ENCODE measurements at regions not wholly inside any gene's neighbourhood (a gene's known extent, or its start where the extent isn't known, plus 50 kb on each side); places are given as distances from the start of the nearest gene placed in this dataset.
"Not testable (repeated sequence)": the region's sequence is repeated elsewhere in the genome, so short reads cannot be mapped to it uniquely, and the experiment has no call there.

GRCh38 chr17:49898366-49899190 lies 50.7 kb upstream of the TAC4 start:
- Mint-ChIP-seq H3K36me3 (no peaks in the 10 kb centered on the region), H3K27me3 (peaks cover 61% of the 10 kb centered on the region), H3K4me3 (no peak overlapping the region), H3K4me1 (peaks cover 0 to 2% (median 0%) of the 10 kb centered on the region in 3 donors), H3K9me3 (peaks cover 0 to 3% (median 0%) of the 10 kb centered on the region in 3 donors), H3K27ac (no peak overlapping the region)

GRCh38 chr17:49899191-49899485 lies 51.3 kb upstream of the TAC4 start:
- Mint-ChIP-seq H3K27ac (no peak overlapping the region), H3K9me3 (peaks cover 0 to 3% (median 0%) of the 10 kb centered on the region in 3 donors), H3K27me3 (peaks cover 60% of the 10 kb centered on the region), H3K4me1 (peaks cover 0 to 4% (median 0%) of the 10 kb centered on the region in 3 donors), H3K4me3 (no peak overlapping the region), H3K36me3 (no peaks in the 10 kb centered on the region)

- Mint-ChIP-seq H3K4me1 (peaks cover 0 to 8% (median 0%) of the 10 kb centered on the region in 3 donors), H3K36me3 (no peaks in the 10 kb centered on the region), H3K27ac (no peak overlapping the region), H3K27me3 (peaks cover 61% of the 10 kb centered on the region), H3K4me3 (no peak overlapping the region), H3K9me3 (peaks cover 0 to 2% (median 0%) of the 10 kb centered on the region in 3 donors)
These were observed 51.7 kb upstream of the TAC4 start for GRCh38 chr17:49899588-49899987.

- not testable (repeated sequence) for H3K9me3 Mint-ChIP-seq, H3K4me3 Mint-ChIP-seq
These were observed 52.9 kb upstream of the TAC4 start for GRCh38 chr17:49900801-49901200.

GRCh38 chr17:49901460-49902331 lies 53.8 kb upstream of the TAC4 start:
- H3K27me3 Mint-ChIP-seq = peaks cover 62% of the 10 kb centered on the region
- no peaks in the 10 kb centered on the region for H3K9me3 Mint-ChIP-seq
- no peaks in the 10 kb centered on the region for H3K36me3 Mint-ChIP-seq
- no peak overlapping the region for H3K4me3 Mint-ChIP-seq
- H3K4me1 Mint-ChIP-seq = peaks cover 0 to 8% (median 0%) of the 10 kb centered on the region in 3 donors
- no peak overlapping the region for H3K27ac Mint-ChIP-seq

More at GRCh38 chr17:49900801-49901200, 52.9 kb upstream of the TAC4 start:
- not testable (repeated sequence) for H3K27ac Mint-ChIP-seq, H3K36me3 Mint-ChIP-seq, H3K4me1 Mint-ChIP-seq
- peaks cover 63% of the 10 kb centered on the region for H3K27me3 Mint-ChIP-seq

- H3K4me3 Mint-ChIP-seq = no peak overlapping the region
These were observed 55.7 kb upstream of the TAC4 start for GRCh38 chr17:49903523-49903922.

GRCh38 chr17:49904893-49905292 lies 57.0 kb upstream of the TAC4 start:
- Mint-ChIP-seq H3K4me3 (no peak overlapping the region), H3K4me1 (peaks cover 0 to 8% (median 2%) of the 10 kb centered on the region in 3 donors), H3K36me3 (no peaks in the 10 kb centered on the region), H3K27ac (no peak overlapping the region), H3K9me3 (no peaks in the 10 kb centered on the region), H3K27me3 (peaks cover 80% of the 10 kb centered on the region)

More at GRCh38 chr17:49903523-49903922, 55.7 kb upstream of the TAC4 start:
- no peak overlapping the region for H3K27ac Mint-ChIP-seq
- peaks cover 70% of the 10 kb centered on the region for H3K27me3 Mint-ChIP-seq
- H3K9me3 Mint-ChIP-seq = no peaks in the 10 kb centered on the region
- no peaks in the 10 kb centered on the region for H3K36me3 Mint-ChIP-seq
- H3K4me1 Mint-ChIP-seq = peaks cover 0 to 8% (median 0%) of the 10 kb centered on the region in 3 donors

- Mint-ChIP-seq H3K4me1 (peaks cover 0 to 6% (median 3%) of the 10 kb centered on the region in 3 donors), H3K36me3 (no peaks in the 10 kb centered on the region), H3K4me3 (no peak overlapping the region), H3K27me3 (peaks cover 75% of the 10 kb centered on the region), H3K9me3 (no peaks in the 10 kb centered on the region), H3K27ac (no peak overlapping the region)
These were observed 58.8 kb upstream of the TAC4 start for GRCh38 chr17:49906531-49907136.

GRCh38 chr17:49907279-49907678 lies 59.4 kb upstream of the TAC4 start:
- H3K36me3 Mint-ChIP-seq = no peaks in the 10 kb centered on the region
- H3K4me1 Mint-ChIP-seq = peaks cover 0 to 6% (median 3%) of the 10 kb centered on the region in 3 donors
- no peaks in the 10 kb centered on the region for H3K9me3 Mint-ChIP-seq
- no peak overlapping the region for H3K4me3 Mint-ChIP-seq
- peaks cover 75% of the 10 kb centered on the region for H3K27me3 Mint-ChIP-seq
- H3K27ac Mint-ChIP-seq = no peak overlapping the region

GRCh38 chr17:49908782-49909714 lies 59.9 kb upstream of the DLX4 start:
- Mint-ChIP-seq H3K4me1 (peaks cover 0 to 5% (median 3%) of the 10 kb centered on the region in 3 donors), H3K27ac (no peak overlapping the region), H3K9me3 (no peaks in the 10 kb centered on the region), H3K4me3 (no peak overlapping the region), H3K27me3 (peaks cover 71% of the 10 kb centered on the region), H3K36me3 (no peaks in the 10 kb centered on the region)

- Mint-ChIP-seq H3K27ac (no peak overlapping the region), H3K4me1 (peaks cover 0 to 3% (median 0%) of the 10 kb centered on the region in 3 donors), H3K9me3 (no peaks in the 10 kb centered on the region), H3K4me3 (peak overlapping the region in 1 of 4 donors; percentile 58), H3K27me3 (peaks cover 63% of the 10 kb centered on the region), H3K36me3 (no peaks in the 10 kb centered on the region)
These were observed 58.7 kb upstream of the DLX4 start for GRCh38 chr17:49910094-49910857.

GRCh38 chr17:49910858-49911204 lies 58.2 kb upstream of the DLX4 start:
- no peaks in the 10 kb centered on the region for H3K36me3 Mint-ChIP-seq
- H3K27ac Mint-ChIP-seq = peak overlapping the region in 1 of 3 donors; percentile 4
- H3K27me3 Mint-ChIP-seq = peaks cover 60% of the 10 kb centered on the region
- peak overlapping the region in 1 of 4 donors; percentile 25 for H3K4me3 Mint-ChIP-seq
- H3K9me3 Mint-ChIP-seq = no peaks in the 10 kb centered on the region
- H3K4me1 Mint-ChIP-seq = peaks cover 0 to 3% (median 0%) of the 10 kb centered on the region in 3 donors

GRCh38 chr17:49911719-49912118 lies 57.3 kb upstream of the DLX4 start:
- peaks cover 0 to 3% (median 0%) of the 10 kb centered on the region in 3 donors for H3K4me1 Mint-ChIP-seq
- H3K36me3 Mint-ChIP-seq = no peaks in the 10 kb centered on the region
- H3K9me3 Mint-ChIP-seq = no peaks in the 10 kb centered on the region
- no peak overlapping the region for H3K27ac Mint-ChIP-seq
- H3K4me3 Mint-ChIP-seq = no peak overlapping the region
- H3K27me3 Mint-ChIP-seq = peaks cover 60% of the 10 kb centered on the region
